PC-3 (cell line): ENCODE measurements at regions not wholly inside any gene's neighbourhood (a gene's known extent, or its start where the extent isn't known, plus 50 kb on each side); places are given as distances from the start of the nearest gene placed in this dataset.

Source experiments
- EZH2 ChIP-seq: fragments of 300-600 bp; sonication (generic); IDR thresholded peaks from one replicate; pipeline ENCODE4 v1.6.1; 2017; ENCODE audit warnings: antibody characterized with exemption, mild to moderate bottlenecking, low read length; ENCODE audit not compliant: unreplicated experiment
- TF ChIP-seq, protein P1 (sequence below): fragments of 300-600 bp; sonication (generic); conservative IDR thresholded peaks from 2 replicates; pipeline ENCODE4 v1.5.1; 2017; ENCODE audit warnings: antibody characterized with exemption, low read depth, mild to moderate bottlenecking, low read length

DNA sequence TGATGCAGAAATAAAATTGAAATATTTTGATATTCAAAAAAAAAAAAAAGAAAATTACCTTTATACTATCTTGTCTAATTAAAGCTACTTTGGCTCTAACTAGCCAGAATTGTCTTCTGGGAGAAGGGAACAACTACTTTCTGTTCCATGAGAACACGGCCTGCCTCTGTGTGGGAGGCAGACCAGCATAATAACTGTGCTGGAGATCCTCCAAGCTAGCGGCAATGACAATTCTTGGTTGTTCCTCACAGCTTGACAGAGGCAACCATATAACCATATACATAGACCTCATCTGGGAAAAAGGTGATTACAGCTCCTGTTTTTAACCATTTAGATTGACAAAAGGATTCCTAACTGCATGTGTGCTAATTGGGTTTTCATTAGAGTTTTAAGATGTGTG, 95.7 kb downstream of the RBMX2 start:
- TF ChIP-seq, protein P1, sequence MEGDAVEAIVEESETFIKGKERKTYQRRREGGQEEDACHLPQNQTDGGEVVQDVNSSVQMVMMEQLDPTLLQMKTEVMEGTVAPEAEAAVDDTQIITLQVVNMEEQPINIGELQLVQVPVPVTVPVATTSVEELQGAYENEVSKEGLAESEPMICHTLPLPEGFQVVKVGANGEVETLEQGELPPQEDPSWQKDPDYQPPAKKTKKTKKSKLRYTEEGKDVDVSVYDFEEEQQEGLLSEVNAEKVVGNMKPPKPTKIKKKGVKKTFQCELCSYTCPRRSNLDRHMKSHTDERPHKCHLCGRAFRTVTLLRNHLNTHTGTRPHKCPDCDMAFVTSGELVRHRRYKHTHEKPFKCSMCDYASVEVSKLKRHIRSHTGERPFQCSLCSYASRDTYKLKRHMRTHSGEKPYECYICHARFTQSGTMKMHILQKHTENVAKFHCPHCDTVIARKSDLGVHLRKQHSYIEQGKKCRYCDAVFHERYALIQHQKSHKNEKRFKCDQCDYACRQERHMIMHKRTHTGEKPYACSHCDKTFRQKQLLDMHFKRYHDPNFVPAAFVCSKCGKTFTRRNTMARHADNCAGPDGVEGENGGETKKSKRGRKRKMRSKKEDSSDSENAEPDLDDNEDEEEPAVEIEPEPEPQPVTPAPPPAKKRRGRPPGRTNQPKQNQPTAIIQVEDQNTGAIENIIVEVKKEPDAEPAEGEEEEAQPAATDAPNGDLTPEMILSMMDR, result no peak
- no peak for TF ChIP-seq EZH2
